ENCODE measurements at regions not wholly inside any gene's neighbourhood (a gene's known extent, or its start where the extent isn't known, plus 50 kb on each side); places are given as distances from the start of the nearest gene placed in this dataset.

DNA sequence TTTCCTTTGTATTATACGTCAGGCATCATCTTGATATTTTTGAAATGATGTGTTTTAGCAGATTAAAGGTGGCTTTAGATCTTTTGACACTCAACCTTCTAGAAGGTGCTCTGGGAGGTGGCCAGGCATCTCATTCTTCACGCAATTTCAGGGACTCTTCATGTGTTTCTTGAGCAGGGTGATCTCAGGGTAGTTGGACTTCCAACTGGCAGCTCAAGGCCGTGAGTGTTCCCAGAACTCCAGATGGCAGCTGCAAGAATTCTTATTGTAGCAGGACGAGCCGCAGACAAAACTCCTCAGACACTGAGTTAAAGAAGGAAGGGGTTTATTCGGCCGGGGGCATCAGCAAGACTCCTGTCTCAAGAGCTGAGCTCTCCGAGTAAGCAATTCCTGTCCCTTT, 82.5 kb upstream of the UBAC2 start:
- Mint-ChIP-seq H3K4me1 (ENCODE audit: low read depth) (peaks cover 35% of the 10 kb centered on the region), H3K9me3 (peaks cover 15% of the 10 kb centered on the region), H3K27ac (no peak overlapping the region), H3K27me3 (no peaks in the 10 kb centered on the region), H3K4me3 (no peak overlapping the region), H3K36me3 (ENCODE audit: low read depth) (peaks cover 6% of the 10 kb centered on the region)
- no peak for DNase-seq

DNA sequence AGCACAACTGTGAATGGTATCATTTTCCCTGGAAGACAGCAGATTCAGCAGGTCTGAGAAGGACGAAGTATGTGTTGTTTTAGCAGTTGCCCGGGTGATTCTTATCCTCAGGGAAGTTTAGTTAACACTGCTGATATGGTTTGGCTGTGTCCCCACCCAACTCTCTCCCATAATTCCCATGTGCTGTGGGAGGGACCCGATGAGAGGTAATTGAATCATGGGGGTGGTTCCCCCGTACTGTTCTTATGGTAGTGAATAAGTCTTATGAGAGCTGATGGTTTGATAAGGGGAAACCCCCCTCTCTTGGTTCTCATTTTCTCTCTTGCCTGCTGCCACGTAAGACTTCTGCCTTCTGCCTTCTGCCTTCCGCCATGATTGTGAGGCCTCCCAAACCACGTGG, 81.0 kb upstream of the UBAC2 start:
- DNase-seq, result peak; percentile 50
- Mint-ChIP-seq H3K27me3 (no peaks in the 10 kb centered on the region), H3K27ac (peak overlapping the region; percentile 34), H3K9me3 (peaks cover 17% of the 10 kb centered on the region), H3K4me3 (no peak overlapping the region), H3K4me1 (ENCODE audit: low read depth) (peaks cover 47% of the 10 kb centered on the region), H3K36me3 (ENCODE audit: low read depth) (peaks cover 6% of the 10 kb centered on the region)

DNA sequence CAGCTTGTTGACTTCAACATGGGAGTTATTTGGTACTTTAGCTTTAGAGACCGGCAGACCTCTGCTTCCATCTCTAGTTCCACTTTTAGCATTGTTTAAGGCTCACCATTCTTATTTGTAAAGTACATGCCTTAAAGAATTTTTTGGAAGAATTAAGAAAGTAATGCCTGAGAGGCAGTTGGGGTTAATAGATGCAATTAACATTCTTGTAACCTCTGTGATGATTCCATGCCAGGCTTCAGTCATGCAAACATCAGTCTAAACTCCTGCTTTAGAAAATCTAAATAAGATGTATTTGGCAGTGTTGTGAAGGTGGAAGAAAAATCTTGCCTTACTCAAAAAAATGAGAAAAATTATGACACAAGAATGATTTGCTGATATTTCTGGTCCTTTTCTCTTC, 79.9 kb upstream of the UBAC2 start:
- Mint-ChIP-seq H3K4me3 (peak overlapping the region; percentile 36), H3K9me3 (peaks cover 17% of the 10 kb centered on the region), H3K27me3 (no peaks in the 10 kb centered on the region), H3K36me3 (ENCODE audit: low read depth) (peaks cover 6% of the 10 kb centered on the region), H3K27ac (peak overlapping the region; percentile 45), H3K4me1 (ENCODE audit: low read depth) (peaks cover 57% of the 10 kb centered on the region)
- no peak for DNase-seq

DNA sequence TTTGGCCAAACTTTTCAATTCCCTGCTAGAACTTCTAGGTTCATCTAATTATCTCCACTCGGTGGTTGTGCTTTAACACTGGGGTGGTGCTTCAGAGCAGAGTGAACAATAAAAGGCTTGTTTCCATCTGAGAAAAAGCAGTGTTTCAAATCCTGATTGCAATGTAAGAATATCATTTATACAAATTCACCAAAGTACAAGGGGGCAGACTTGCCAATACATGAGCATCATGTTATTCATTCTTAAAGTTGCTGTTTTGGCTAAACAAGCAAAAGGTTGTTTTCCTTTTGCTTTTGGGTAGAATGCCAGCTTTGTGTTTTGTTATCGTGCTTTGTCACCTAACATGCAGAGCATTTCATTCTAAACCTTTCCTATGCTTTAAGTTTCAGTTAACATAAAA, 78.5 kb upstream of the UBAC2 start:
- Mint-ChIP-seq H3K9me3 (peaks cover 17% of the 10 kb centered on the region), H3K4me3 (no peak overlapping the region), H3K27ac (no peak overlapping the region), H3K4me1 (ENCODE audit: low read depth) (peaks cover 59% of the 10 kb centered on the region), H3K36me3 (ENCODE audit: low read depth) (peaks cover 6% of the 10 kb centered on the region), H3K27me3 (no peaks in the 10 kb centered on the region)
- no peak for DNase-seq

DNA sequence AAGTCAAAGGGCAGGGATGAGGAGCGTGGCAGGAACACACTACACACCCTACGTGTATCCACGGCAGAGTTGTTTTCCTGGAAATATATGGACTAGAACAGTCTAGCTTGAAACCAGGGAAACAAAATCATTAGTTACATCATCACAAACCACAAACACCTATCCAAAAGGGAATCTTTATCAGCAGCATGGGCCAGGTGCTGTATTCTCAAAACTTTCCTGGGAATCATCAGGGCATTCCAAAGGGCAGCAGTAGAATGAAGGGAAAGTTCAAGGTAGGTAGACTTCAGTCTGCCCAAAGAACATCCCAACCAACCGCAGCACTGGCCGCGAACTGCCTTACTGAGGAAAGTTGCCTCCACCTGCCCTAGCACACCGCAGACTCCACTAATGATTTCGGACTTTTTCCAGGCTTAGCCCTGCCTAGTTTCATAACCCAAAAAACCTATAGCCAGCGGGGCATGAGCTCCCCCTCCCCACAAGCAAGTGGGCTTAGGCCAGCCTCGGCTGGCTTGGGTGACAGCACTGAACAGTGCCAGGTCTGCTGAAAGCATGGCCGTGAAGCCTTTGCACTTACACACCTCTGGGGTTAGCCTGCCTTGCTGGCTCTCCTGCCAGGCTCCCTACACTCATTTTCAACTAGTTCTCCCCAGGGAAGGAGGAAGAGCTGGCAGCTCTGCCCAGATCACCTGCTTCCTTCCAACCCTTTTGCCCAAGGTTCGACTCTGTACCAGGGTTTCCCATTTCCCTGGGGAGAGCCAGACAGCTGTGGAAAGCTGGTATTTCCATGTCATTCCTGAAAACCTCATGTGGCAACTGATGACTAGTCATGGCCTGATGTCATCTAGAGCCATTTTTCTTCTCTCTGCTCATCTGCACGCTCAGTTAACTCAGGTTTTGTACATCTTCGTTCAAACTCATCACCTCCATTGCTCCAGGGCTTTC, 77.3 kb upstream of the UBAC2 start:
- no peak overlapping the region for H3K4me3 Mint-ChIP-seq
- peaks cover 59% of the 10 kb centered on the region for H3K4me1 Mint-ChIP-seq (ENCODE audit: low read depth)
- no peak overlapping the region for H3K27ac Mint-ChIP-seq
- H3K27me3 Mint-ChIP-seq, result no peaks in the 10 kb centered on the region
- peaks cover 17% of the 10 kb centered on the region for H3K9me3 Mint-ChIP-seq
- no peak for DNase-seq
- H3K36me3 Mint-ChIP-seq (ENCODE audit: low read depth), result peaks cover 6% of the 10 kb centered on the region

DNA sequence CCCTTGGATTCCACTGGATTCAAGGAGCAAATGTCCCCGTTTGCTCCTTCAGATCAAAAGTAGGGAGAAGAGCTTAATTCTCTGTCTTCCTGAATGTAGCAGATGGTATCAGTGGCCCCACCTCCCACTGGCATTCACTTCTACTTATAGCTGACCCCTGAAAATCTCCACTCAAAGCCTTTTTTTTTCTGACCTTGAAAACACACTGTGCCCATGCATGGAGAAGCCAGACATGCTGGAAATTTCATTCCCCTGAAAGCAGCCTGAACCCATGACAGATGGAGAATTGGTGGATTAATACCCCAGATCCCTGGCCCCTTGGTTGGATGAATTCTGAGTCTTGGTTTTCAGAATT, 76.6 kb upstream of the UBAC2 start:
- peaks cover 6% of the 10 kb centered on the region for H3K36me3 Mint-ChIP-seq (ENCODE audit: low read depth)
- no peaks in the 10 kb centered on the region for H3K27me3 Mint-ChIP-seq
- no peak for DNase-seq
- H3K4me3 Mint-ChIP-seq, result peak overlapping the region; percentile 55
- H3K9me3 Mint-ChIP-seq, result peaks cover 17% of the 10 kb centered on the region
- H3K4me1 Mint-ChIP-seq (ENCODE audit: low read depth), result peaks cover 58% of the 10 kb centered on the region
- no peak overlapping the region for H3K27ac Mint-ChIP-seq

DNA sequence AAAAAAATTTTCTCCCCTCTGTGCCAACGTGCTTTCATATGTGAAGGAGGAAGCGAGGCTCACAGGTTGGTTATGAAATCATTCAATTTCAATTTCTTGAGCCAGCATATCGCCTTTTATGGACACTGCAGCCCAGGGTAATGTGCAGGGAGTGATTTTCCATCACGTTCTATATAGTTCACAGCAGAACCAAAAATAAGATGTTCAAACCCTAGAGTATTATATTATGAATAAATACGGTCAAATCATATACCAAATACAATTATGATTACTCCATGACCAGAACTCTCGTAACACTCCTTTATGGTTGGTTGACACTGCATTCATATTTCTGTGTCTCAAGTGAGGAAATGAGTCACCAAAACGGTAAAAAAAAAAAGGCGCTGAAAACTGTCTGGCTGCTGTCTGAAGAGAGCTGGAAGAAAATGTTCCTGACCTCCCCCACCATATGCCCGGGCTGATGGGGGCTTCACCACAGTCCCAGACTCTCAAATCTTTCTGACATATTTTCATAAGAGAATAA, 75.8 kb upstream of the UBAC2 start:
- peaks cover 12% of the 10 kb centered on the region for H3K9me3 Mint-ChIP-seq
- H3K27me3 Mint-ChIP-seq, result no peaks in the 10 kb centered on the region
- peaks cover 6% of the 10 kb centered on the region for H3K36me3 Mint-ChIP-seq (ENCODE audit: low read depth)
- DNase-seq, result peak; percentile 48
- peaks cover 50% of the 10 kb centered on the region for H3K4me1 Mint-ChIP-seq (ENCODE audit: low read depth)
- peak overlapping the region; percentile 80 for H3K27ac Mint-ChIP-seq
- H3K4me3 Mint-ChIP-seq, result peak overlapping the region; percentile 55

DNA sequence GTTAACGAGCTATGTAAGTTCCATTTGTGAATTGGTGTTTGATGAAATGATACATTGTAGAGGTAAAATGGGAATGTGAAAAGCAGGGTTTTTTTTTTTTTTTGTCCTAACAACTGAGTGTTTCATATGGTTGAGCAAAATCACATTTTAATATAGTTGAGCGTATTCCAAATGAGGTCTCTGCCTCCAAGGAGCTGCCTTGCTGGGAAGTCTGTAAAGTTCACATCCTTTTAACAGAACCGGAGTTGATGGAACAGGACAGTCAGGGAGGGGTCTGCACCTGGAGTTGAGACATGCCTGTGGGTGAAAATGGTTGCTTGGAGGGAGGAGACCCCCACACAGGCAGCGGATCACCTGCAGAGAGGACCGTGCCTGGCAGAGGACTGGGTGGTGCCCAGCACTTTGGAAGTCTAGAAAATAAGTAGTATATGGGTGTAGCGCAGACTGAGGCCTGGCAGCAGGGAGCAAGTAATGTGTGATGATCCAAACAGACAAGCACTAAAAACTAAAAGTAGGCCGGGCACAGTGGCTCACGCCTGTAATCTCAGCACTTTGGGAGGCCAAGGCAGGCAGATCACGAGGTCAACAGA, 75.2 kb upstream of the UBAC2 start:
- peaks cover 46% of the 10 kb centered on the region for H3K4me1 Mint-ChIP-seq (ENCODE audit: low read depth)
- H3K27me3 Mint-ChIP-seq, result no peaks in the 10 kb centered on the region
- H3K27ac Mint-ChIP-seq, result peak overlapping the region; percentile 80
- no peak for DNase-seq
- H3K4me3 Mint-ChIP-seq, result peak overlapping the region; percentile 55
- H3K9me3 Mint-ChIP-seq, result peaks cover 8% of the 10 kb centered on the region
- peaks cover 3% of the 10 kb centered on the region for H3K36me3 Mint-ChIP-seq (ENCODE audit: low read depth)

DNA sequence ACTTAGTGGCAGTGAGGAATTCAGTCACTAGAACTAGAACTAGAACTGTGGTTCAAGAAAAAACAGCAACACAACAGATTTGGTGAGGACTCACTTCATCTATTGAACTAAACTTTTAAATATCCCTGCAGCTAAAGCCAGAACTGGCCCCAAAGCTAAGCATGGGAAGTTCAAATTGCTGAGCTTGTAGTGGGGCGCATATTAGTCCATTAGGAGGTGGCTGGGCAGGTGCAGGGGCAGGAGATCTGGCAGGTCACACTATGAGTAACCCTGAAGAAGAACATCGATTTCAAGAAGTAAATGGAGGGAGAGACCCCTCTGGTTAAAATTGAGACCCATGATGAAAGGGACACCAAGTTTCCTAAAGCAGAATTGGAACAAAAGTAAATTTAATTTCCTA, 73.8 kb upstream of the UBAC2 start:
- H3K9me3 Mint-ChIP-seq, result peaks cover 4% of the 10 kb centered on the region
- no peaks in the 10 kb centered on the region for H3K36me3 Mint-ChIP-seq (ENCODE audit: low read depth)
- no peak overlapping the region for H3K4me3 Mint-ChIP-seq
- DNase-seq, result no peak
- H3K27me3 Mint-ChIP-seq, result no peaks in the 10 kb centered on the region
- H3K4me1 Mint-ChIP-seq (ENCODE audit: low read depth), result peaks cover 34% of the 10 kb centered on the region
- H3K27ac Mint-ChIP-seq, result no peak overlapping the region

DNA sequence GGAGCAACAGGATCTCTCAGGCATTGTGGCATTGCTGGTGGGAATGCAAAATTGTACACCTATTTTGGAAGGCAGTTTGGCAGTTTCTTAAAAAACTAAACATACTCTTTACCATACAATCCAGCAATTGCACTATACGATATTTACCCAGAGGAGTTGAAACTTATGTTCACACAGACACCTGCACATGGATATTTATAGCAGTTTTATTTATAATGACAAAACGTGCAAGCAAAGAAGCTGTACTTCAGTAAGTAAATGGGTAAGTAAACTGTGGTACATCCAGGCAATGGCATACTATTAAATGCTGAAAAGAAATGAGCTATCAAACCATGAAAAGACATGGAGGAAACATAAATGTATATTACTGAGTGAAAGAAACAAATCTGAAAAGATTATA, 71.6 kb upstream of the UBAC2 start:
- Mint-ChIP-seq H3K36me3 (ENCODE audit: low read depth) (no peaks in the 10 kb centered on the region), H3K4me3 (no peak overlapping the region), H3K4me1 (ENCODE audit: low read depth) (peaks cover 18% of the 10 kb centered on the region), H3K27ac (no peak overlapping the region), H3K9me3 (no peaks in the 10 kb centered on the region), H3K27me3 (no peaks in the 10 kb centered on the region)
- DNase-seq, result no peak

DNA sequence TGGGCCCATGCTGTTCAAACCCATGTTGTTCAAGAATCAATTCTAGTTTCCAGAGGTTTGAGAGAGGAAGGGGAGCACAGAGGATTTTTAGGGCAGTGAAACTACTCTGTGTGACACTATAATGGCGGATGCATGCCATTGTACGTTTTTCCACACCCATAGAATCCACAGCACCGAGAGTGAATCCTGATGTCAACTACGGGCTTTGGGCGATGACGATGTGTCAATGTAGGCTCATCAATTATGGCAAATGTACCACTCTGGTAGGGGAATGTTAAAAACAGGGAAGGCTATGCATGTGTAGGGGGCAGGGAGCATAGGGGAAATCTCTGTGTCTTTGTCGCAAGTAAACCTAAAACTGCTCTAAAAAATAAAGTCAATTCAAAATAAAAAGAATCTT, 70.7 kb upstream of the UBAC2 start:
- H3K9me3 Mint-ChIP-seq, result no peaks in the 10 kb centered on the region
- peaks cover 9% of the 10 kb centered on the region for H3K4me1 Mint-ChIP-seq (ENCODE audit: low read depth)
- H3K4me3 Mint-ChIP-seq, result no peak overlapping the region
- no peaks in the 10 kb centered on the region for H3K36me3 Mint-ChIP-seq (ENCODE audit: low read depth)
- DNase-seq, result no peak
- no peak overlapping the region for H3K27ac Mint-ChIP-seq
- no peaks in the 10 kb centered on the region for H3K27me3 Mint-ChIP-seq

DNA sequence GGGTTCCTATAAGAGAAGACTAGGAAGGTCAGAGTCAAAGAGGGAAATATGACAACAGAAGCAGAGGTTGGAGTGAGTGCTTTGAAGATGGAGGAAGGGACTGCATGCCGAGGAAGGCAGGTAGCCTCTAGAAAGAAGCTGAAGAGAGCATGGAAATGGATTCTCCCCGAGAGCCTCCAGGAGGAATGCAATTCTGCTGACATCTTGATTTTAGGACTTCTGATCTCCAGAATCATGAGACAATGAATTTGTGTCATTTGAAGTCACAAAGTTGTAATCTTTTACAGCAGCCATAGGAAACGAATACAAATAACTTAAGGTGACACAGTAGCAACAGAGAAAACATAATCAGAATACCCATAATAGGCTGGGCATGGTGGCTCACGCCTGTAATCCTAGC, 69.2 kb upstream of the UBAC2 start:
- Mint-ChIP-seq H3K27ac (no peak overlapping the region), H3K4me1 (ENCODE audit: low read depth) (no peaks in the 10 kb centered on the region), H3K27me3 (no peaks in the 10 kb centered on the region), H3K9me3 (no peaks in the 10 kb centered on the region), H3K36me3 (ENCODE audit: low read depth) (no peaks in the 10 kb centered on the region), H3K4me3 (no peak overlapping the region)
- no peak for DNase-seq

DNA sequence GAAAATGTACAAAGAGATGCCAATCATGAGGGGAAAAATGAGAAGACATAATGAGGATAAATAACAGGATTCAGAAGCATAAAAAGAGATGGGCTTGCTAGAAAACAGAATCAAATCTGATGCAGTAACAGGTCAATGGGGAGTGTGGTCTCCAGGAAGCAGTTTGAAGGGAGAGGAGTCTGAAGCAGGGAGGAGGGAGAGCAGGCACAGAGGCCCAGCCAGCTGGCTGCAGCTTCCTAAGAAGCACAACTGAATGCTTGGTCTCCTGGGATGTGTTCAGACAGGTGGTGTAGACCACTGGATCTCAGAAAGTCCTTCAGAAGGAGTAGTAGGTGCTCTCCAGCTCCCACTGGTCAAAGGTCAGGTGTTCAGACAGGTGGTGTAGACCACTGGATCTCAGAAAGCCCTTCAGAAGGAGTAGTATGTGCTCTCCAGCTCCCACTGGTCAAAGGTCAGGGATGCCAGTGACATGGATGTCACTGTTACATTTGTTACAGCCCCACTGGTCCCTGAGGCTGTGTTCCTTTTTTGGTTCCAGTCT, 68.3 kb upstream of the UBAC2 start:
- no peaks in the 10 kb centered on the region for H3K27me3 Mint-ChIP-seq
- H3K9me3 Mint-ChIP-seq, result no peaks in the 10 kb centered on the region
- no peaks in the 10 kb centered on the region for H3K4me1 Mint-ChIP-seq (ENCODE audit: low read depth)
- H3K36me3 Mint-ChIP-seq (ENCODE audit: low read depth), result no peaks in the 10 kb centered on the region
- no peak overlapping the region for H3K4me3 Mint-ChIP-seq
- DNase-seq, result no peak
- H3K27ac Mint-ChIP-seq, result no peak overlapping the region

DNA sequence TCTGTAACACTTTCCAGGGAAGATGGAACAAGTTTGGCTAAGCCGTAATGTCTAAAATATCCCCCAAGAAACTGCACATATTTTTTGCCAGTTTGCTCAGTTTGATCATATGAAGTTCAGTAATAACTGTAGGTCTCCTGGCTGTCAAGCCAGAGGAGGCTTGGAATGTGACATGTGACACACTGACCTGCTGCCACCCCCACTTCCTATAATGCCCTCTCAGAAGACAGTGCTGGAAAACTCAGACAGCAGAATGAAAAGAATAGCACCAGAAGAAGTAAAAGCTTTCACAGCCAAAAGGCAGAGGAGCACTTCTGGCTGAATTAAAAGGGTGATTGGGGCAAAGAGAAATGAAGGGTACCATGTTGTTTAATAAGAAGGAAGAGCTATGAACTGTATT, 67.4 kb upstream of the UBAC2 start:
- Mint-ChIP-seq H3K9me3 (no peaks in the 10 kb centered on the region), H3K4me1 (ENCODE audit: low read depth) (no peaks in the 10 kb centered on the region), H3K27me3 (no peaks in the 10 kb centered on the region), H3K27ac (no peak overlapping the region), H3K4me3 (no peak overlapping the region), H3K36me3 (ENCODE audit: low read depth) (no peaks in the 10 kb centered on the region)
- DNase-seq, result no peak

DNA sequence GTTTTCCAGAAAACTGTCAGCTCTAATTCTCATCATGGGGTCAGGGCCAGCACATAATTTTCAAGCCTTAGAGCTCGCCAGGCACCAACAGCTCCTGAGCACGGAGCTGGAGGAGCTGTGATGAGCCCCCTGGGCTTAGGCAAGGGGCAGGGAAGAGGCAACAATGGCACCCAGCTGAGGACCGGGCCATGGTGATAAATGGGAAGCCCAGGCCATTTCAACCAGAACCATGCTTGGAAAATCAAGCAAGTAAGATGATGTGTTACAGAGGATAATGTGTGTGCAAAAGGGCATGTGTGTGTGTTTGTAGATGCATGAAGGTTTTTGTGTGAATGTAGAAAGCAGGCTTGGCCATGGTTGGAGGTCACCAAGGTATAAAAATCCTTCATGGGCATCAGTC, 66.8 kb upstream of the UBAC2 start:
- Mint-ChIP-seq H3K4me1 (ENCODE audit: low read depth) (no peaks in the 10 kb centered on the region), H3K27me3 (no peaks in the 10 kb centered on the region), H3K4me3 (no peak overlapping the region), H3K9me3 (no peaks in the 10 kb centered on the region), H3K36me3 (ENCODE audit: low read depth) (no peaks in the 10 kb centered on the region), H3K27ac (no peak overlapping the region)
- DNase-seq, result no peak

All from activated T-cell treated with anti-CD3 and anti-CD28 coated beads, Interleukin-2, amount 50 U/mL, for 24 hours (primary cell).